GM20431 (cell line): ENCODE measurements at regions not wholly inside any gene's neighbourhood (a gene's known extent, or its start where the extent isn't known, plus 50 kb on each side); places are given as distances from the start of the nearest gene placed in this dataset.
"Not testable (repeated sequence)": the region's sequence is repeated elsewhere in the genome, so short reads cannot be mapped to it uniquely, and the experiment has no call there.

Source experiments
- in situ Hi-C: fragments of 300-500 bp; cut with MseI, MboI; formaldehyde crosslinking; loops from one replicate; pipeline ENCODE4 v1.15.0; 2020; ENCODE audit warnings: low sequenced_read_pairs; ENCODE audit not compliant: unreplicated experiment

DNA sequence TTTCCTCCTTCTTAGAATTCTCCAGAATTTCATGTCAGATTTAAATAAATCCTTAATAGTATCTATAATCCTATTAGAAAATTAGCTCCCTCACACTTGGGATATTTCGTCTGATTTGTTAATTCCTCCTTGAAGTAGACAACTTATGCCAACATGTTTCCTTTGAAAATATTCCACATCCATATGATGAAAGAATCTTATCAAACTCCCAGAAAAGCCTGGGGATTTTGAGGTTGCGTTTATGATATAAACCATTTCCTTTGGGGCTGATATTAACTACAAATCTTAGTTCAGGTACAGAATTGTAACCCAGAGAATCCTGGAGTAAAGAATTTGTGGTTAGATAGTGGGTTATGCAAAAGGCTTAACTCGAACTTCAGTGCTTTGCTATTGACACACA, 2373.8 kb upstream of the ACO1 start:
- in situ Hi-C loops, result no loop called here

GRCh38 chr9:30012622-30013021, 2371.8 kb upstream of the ACO1 start:
- in situ Hi-C loops, result no loop called here

GRCh38 chr9:30015073-30015472, 2369.4 kb upstream of the ACO1 start:
- in situ Hi-C loops, result no loop called here

DNA sequence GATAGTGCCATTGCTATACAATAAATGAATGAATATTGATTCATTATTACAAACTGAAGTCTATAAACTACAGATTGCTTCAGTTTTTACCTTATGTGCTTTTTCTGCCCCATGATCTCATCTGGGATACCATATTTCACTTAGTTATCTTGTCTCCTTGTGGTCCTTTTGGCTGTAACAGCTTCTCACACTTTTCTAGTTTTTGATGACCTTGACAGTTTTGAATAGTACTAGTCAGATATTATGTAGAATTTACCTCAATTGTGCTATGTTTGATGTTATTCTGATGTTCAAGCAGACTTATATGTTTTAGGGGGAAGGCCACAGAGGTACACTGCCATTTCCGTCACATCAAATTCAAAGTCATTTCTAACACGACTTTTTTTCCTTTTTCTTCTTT, 2364.3 kb upstream of the ACO1 start:
- in situ Hi-C loops, result no loop called here

DNA sequence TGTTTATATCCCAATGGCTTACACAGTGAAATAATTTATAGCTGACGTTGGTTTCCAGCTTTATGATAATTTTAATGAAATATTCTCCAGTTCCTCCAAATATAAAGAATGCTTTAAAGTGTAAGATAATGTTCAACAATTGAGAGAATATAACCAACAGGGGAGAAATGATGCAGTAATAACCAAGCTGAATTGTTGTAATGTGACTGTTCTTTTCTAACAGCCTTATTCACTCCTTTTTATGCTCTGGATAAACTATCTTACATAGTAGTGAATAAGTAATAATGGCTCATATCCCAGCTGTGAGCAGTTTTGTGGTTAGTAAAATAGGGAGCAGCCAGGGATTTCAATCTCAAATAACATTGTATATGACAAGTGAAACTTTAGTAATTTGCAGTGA, 2348.7 kb upstream of the ACO1 start:
- in situ Hi-C loops, result no loop called here

DNA sequence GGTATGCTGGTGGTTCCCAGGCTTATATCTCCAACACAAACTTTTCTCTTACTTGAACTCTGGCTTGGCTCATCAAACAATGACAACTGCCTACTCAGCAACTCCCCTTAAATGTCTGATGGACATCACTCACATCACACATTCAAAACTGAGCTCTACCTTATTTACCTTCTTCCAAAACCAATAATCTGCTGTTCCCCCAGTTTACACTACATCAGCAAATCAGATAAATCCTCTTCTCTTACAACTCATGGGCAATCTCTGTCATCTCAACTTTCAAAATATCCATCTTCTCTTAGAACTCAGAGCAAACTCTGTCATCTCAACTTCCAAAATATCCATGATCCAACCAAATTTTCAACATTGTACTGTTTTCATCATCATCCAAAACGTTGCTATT, 2347.9 kb upstream of the ACO1 start:
- in situ Hi-C loops, result no loop called here

DNA sequence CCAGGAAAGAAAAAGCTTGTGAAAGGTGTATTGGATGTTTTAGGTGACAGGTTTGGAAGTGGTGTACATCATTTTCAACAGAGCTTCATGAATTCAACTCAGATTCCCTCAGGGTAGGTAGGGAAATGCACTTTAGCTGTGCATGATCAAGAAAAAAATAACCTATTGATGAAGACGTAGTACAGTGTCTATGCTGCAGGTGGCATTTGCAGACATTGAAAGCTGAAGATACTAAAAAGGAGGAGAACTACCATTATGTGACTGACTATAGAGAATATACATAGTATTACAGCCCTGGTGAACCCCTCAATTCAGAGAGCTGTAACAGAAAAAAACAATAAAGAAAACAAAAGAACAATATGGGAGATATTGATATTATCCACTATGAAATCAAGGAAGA, 2344.7 kb upstream of the ACO1 start:
- in situ Hi-C loops, result no loop called here

DNA sequence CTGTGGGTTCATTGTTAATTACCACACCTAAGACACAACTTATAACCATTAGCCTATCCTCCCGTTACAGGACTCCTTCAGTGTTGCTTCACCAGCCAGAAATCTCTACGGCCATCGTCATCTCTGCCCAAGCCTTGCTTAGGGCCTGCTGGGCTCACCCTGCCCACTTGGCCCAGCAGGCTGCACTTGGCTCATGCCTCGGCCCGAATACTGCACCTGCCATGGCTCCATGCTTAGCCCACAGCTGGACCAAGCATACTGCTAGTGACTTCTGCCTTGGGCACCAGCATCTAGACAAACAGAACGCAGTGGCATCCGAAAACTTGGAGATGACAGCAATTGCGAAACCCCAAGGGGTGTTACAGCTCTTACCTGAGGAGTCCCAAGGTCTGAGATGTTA, 2336.0 kb upstream of the ACO1 start:
- in situ Hi-C loops, result no loop called here

DNA sequence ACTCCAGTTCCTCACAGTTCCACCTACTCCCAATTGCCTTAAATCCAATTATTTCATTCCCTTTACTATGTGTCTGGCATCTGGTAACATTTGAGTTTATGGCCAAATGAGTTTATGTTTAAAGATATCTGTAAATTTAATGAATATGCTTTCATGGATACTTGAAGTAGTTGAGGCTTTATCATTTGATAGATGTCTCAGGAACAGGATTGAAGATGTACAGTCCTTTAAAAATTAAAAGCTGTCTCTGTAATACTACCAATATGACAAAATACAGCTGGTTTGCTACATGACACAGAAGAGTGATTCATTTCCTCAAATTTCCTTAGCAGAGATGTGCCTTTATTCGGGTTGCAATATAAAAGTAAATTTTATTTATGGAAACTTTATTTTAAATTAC, 2326.0 kb upstream of the ACO1 start:
- in situ Hi-C loops, result no loop called here

DNA sequence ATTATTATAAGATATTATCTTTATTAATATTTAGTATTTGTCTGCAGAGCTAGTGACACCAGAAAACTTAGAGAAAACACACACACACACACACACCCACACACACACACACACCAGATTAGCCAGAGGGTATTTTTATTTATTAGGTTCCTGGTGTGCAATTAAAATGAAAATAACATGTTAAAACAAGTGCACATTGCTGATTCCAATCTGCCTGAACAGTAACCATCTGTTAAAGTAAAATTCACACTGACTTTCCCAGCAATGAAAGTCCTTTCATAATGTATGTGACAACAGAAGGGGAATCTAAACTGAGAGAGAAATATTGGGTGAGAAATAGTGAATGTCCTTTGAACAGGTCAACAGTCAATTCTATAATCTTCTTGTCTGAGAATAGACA, 2323.5 kb upstream of the ACO1 start:
- in situ Hi-C loops, result no loop called here

DNA sequence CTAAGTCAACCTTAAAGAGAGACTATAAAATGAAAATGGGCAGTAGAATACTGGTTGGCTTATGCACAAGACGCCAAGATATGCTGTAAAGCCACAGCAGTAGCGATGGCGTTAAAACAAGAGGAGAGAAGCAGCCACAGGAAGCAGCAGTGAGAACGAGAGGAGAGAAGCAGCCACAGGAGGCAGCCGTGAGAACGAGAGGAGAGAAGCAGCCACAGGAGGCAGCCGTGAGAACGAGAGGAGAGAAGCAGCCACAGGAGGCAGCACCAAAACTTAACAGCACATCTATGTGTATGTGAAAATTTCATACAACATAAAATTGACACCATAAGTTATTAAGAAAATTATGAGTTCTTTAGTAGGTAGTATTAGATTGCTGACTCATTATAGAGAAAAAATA, 2318.6 kb upstream of the ACO1 start:
- in situ Hi-C loops, result no loop called here

DNA sequence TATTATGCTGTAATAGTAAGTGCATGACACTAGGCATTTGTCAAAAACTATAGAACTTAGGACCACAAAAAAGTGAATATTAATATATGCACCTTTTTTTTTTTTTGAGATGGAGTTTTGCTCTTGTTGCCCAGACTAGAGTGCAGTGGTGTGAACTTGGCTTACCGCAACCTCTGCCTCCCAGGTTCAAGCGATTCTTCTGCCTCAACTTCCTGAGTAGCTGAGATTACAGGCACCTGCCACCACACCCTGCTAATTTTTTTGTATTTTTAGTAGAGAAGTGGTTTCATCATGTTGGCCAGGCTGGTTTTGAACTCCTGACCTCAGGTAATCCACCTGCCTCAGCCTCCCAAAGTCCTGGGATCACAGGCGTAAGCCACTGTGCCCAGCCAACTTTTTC, 2315.2 kb upstream of the ACO1 start:
- in situ Hi-C loops, result not testable (repeated sequence)

- in situ Hi-C loops, result no loop called here
Measured at GRCh38 chr9:30075022-30075421, 2309.4 kb upstream of the ACO1 start.

DNA sequence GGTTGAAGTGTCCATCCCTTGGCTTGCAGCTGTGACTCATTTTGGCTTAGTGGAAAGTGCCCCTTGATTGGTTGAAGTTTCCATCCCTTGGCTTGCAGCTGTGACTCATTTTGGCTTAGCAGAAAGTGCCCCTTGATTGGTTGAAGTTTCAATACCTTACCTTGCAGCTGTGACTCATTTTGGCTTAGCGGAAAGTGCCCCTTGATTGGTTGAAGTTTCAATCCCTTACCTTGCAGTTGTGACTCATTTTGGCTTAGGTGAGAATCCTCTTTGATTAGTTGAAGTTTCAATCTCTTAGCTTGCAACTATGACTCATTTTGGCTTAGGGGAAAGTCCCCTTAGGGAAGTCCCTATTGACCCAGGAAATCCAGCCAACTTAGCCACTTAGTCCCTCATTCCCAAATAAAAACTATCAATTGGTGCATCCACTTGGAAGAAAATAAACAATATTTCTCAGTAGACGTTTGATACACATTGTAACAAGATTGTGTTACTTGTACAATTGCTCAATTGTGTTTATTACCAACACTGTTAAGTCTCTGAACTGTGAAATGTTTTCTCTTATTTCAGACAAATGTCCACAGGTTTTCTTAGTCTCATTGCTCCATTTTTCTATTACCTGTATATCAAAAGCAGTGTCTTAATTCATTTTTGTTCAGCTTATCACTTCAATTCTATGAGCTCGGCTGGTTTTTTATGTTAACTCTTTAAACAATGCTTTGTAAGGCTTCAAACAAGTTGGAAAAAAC, 2308.8 kb upstream of the ACO1 start:
- in situ Hi-C loops, result no loop called here

DNA sequence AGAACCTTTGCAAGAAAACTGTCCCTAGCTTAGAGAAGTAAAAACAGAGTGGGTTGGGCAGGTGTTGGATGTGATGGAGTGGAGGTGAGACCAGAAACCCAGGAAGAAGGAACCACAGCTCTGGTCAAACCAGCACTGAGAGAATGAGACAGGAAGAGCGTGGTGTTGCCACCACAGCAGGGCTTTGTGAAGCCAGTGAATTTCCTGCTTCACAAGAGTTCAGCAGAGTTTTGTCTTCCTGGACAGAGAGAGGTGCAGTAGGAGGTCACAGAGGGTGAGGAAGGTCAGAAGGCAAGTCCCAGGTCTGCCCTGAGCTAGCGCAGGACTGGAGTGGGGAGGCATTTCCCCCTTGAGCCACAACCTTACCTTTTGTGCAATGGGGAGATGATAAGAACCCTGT, 2306.2 kb upstream of the ACO1 start:
- in situ Hi-C loops, result no loop called here

- in situ Hi-C loops, result no loop called here
Measured at GRCh38 chr9:30089428-30089827, 2295.0 kb upstream of the ACO1 start.

DNA sequence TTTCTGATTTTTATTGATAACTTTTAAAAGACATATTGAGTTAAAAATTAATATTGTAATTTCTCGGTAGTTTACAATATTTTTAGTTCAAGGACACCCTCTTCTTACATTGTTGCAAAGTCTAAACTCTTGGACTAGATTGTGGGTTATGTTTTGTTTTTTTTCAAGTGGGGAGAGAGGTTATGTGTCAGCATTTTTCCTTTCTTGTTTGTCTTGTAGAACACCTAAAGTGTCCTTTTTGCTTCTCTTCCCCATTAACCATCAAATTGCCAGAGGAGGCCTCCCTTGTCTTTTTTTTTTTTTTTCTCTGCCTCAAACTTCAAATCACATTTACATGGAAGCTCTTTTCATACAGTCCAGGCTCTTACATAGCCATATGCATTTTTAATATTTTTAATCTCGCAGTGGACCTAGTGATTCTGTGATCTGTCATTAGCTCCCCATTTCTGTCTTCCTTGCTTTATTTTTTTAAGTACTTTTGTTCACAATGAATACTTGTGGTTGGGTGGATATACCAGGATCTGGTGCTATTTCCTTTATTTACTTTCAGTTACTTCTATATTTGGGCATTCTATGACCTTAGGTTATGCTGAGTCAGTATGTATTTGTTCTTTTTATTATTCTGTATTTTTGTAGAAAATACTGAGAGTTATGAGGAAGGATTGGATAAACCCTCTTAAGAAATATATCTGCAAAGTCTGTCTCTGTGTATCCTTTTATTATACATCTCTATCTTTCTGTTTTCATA, 2280.6 kb upstream of the ACO1 start:
- in situ Hi-C loops, result no loop called here

- in situ Hi-C loops, result not testable (repeated sequence)
Measured at GRCh38 chr9:30107134-30107533, 2277.3 kb upstream of the ACO1 start.

- in situ Hi-C loops, result no loop called here
Measured at GRCh38 chr9:30116673-30117217, 2267.7 kb upstream of the ACO1 start.

GRCh38 chr9:30120666-30121065, 2263.8 kb upstream of the ACO1 start:
- in situ Hi-C loops, result no loop called here

DNA sequence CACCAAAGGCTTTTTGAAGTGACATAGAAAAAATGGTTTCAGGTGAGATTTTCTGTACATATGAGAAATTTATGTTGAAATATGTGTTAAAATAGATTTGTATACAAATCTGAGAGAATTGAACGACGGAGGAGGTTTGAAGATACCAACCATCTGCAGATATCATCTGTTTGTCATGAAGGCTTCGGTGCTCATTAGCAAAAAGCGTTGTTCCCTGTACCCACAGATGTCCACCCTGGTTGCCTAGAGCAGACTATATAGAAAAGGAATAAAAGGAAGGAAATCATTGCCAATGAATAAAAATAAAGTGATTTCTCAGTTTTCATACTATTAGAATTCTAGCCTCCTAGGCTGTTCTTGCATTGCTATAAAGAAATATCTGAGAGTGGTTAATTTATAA, 2262.8 kb upstream of the ACO1 start:
- in situ Hi-C loops, result no loop called here

- in situ Hi-C loops, result no loop called here
Measured at GRCh38 chr9:30125881-30126280, 2258.6 kb upstream of the ACO1 start.
